K562 (cell line): ENCODE measurements at regions not wholly inside any gene's neighbourhood (a gene's known extent, or its start where the extent isn't known, plus 50 kb on each side); places are given as distances from the start of the nearest gene placed in this dataset.

Source experiments
- ATAC-seq: fragments of 200-7000 bp; cut with Tn5 transposase; 3 replicates; pipeline ENCODE4 v1.9.1; 2020; ENCODE audit warnings: moderate library complexity
- BruUV-seq: library from RNA; stranded (reverse); fragments of 400-500 nt; replicated peaks from 2 replicates; lab custom pipeline; 2021; lab: Mats Ljungman, UMichigan
- CTCF ChIA-PET: fragments of 300-600 bp; formaldehyde crosslinking; extraction: SDS; loops from one replicate; lab custom pipeline; 2021; ENCODE audit warnings: low intra/inter-chr PET ratio; lab: Yijun Ruan, JAX
- POLR2A ChIA-PET: fragments of 300-600, 350-650 bp; sonication (Branson Sonifier 250); formaldehyde crosslinking; extraction: SDS; loops from one replicate; lab custom pipeline; 2021; ENCODE audit warnings: antibody characterized with exemption, inconsistent platforms; lab: Yijun Ruan, JAX
- DNase-seq, 4 experiments: peaks; one replicate each; pipeline versions ENCODE4 v3.0.0 to v3.0.0-alpha.2; 2011 to 2018; ENCODE audit warnings: low spot score in 3 of 4, mixed read lengths in 3 of 4; ENCODE audit errors: extremely low read depth in 1 of 4
- FAIRE-seq: peaks from 2 replicates; lab custom pipeline; 2011; peaks lifted over from hg19 to GRCh38; lab: Jason Lieb, UNC
- H2AFZ ChIP-seq: 2 replicates; pipeline ENCODE4 v1.6.0; 2011; ENCODE audit warnings: low read depth, low read length, control low read depth, inconsistent platforms
- H3K27ac ChIP-seq: fragments of 200-600 bp; 3 replicates; pipeline ENCODE4 v1.8.0; 2011; ENCODE audit warnings: low read depth, mild to moderate bottlenecking, control low read depth, inconsistent platforms, low read length, moderate library complexity, mixed read lengths; ENCODE audit errors: extremely low read depth
- H3K27me3 ChIP-seq, 2 experiments: fragments of 300-600 bp in 1 of 2; 2 replicates in 1 of 2; 3 replicates in 1 of 2; pipeline versions ENCODE4 v1.6.0 to v1.8.0; 2011; ENCODE audit warnings: inconsistent platforms in 2 of 2, low read length in 2 of 2, mild to moderate bottlenecking in 1 of 2, mixed read lengths in 1 of 2, moderate library complexity in 1 of 2; ENCODE audit not compliant: control insufficient read depth in 2 of 2, insufficient read depth in 2 of 2
- H3K36me3 ChIP-seq: fragments of 300-600 bp; 3 replicates; pipeline ENCODE4 v1.8.0; 2011; ENCODE audit warnings: mild to moderate bottlenecking, low read length, inconsistent platforms; ENCODE audit not compliant: control insufficient read depth, insufficient read depth
- H3K4me1 ChIP-seq, 2 experiments: fragments of 200-600 bp in 1 of 2; replicated peaks in 1 of 2; 2 replicates in 1 of 2; 3 replicates in 1 of 2; pipeline versions ENCODE4 v1.5.1 to v1.8.0; 2011; ENCODE audit warnings: inconsistent platforms in 2 of 2, low read length in 2 of 2, mild to moderate bottlenecking in 1 of 2, mixed read lengths in 1 of 2, moderate library complexity in 1 of 2; ENCODE audit not compliant: control insufficient read depth in 2 of 2, insufficient read depth in 2 of 2
- H3K4me2 ChIP-seq: 2 replicates; pipeline ENCODE4 v1.6.1; 2011; ENCODE audit warnings: low read length, control low read depth, inconsistent platforms, mixed read lengths; ENCODE audit not compliant: insufficient read depth
- H3K4me3 ChIP-seq: fragments of 200-600 bp; sonication (generic), shearing (Covaris generic); 2 replicates; pipeline ENCODE4 v1.5.1; 2016; ENCODE audit warnings: control low read depth, inconsistent platforms
- H3K79me2 ChIP-seq: fragments of 200-600 bp; 3 replicates; pipeline ENCODE4 v1.8.0; 2011; ENCODE audit warnings: low read length, inconsistent platforms; ENCODE audit not compliant: control insufficient read depth, insufficient read depth
- H3K9ac ChIP-seq, 2 experiments: 2 replicates each; pipeline versions ENCODE4 v1.6.0 to v1.6.1; 2011; ENCODE audit warnings: low read depth in 2 of 2, low read length in 2 of 2, control low read depth in 1 of 2, inconsistent platforms in 1 of 2, mild to moderate bottlenecking in 1 of 2, mixed read lengths in 1 of 2; ENCODE audit not compliant: insufficient read depth in 1 of 2
- H3K9me1 ChIP-seq: one replicate; pipeline ENCODE4 v1.6.0; 2011; ENCODE audit warnings: inconsistent platforms, mild to moderate bottlenecking, low read length, moderate library complexity; ENCODE audit not compliant: control insufficient read depth, insufficient read depth
- H3K9me3 ChIP-seq: replicated peaks from 2 replicates; pipeline ENCODE4 v1.5.1; 2011; ENCODE audit warnings: low read depth, low read length, inconsistent platforms; ENCODE audit not compliant: control insufficient read depth, insufficient read depth
- H4K20me1 ChIP-seq: replicated peaks from 2 replicates; pipeline ENCODE4 v1.6.1; 2011; ENCODE audit warnings: low read length, inconsistent platforms, mixed read lengths; ENCODE audit not compliant: control insufficient read depth, insufficient read depth
- WGBS: fragments of 100-300 bp; shearing (Covaris generic); methylation state at CpG from one replicate; pipeline ENCODE4 v1.1.6; 2016; ENCODE audit warnings: low coverage, mixed read lengths; ENCODE audit not compliant: insufficient coverage; ENCODE audit errors: missing lambda C conversion rate; 5-methylcytosine and 5-hydroxymethylcytosine counted together
- in situ Hi-C: fragments of 300-500 bp; cut with MboI; formaldehyde crosslinking; loops from 4 replicates; pipeline ENCODE4 v1.15.0; 2018; ENCODE audit warnings: inconsistent platforms, mixed read lengths
- intact Hi-C: fragments of 100-400 bp; cut with micrococcal nuclease; formaldehyde crosslinking; loops from 2 replicates; pipeline ENCODE4 v1.14.2; 2022
- TF ChIP-seq, protein P1 (sequence below): fragments of 450-650 bp; IDR thresholded peaks from 2 replicates; pipeline ENCODE4 v1.6.1; 2016
- TF ChIP-seq, protein P2 (sequence below): fragments of 250-450 bp; sonication (Bioruptor Pico); IDR thresholded peaks from 2 replicates; pipeline ENCODE4 v1.4.0; 2020

DNA sequence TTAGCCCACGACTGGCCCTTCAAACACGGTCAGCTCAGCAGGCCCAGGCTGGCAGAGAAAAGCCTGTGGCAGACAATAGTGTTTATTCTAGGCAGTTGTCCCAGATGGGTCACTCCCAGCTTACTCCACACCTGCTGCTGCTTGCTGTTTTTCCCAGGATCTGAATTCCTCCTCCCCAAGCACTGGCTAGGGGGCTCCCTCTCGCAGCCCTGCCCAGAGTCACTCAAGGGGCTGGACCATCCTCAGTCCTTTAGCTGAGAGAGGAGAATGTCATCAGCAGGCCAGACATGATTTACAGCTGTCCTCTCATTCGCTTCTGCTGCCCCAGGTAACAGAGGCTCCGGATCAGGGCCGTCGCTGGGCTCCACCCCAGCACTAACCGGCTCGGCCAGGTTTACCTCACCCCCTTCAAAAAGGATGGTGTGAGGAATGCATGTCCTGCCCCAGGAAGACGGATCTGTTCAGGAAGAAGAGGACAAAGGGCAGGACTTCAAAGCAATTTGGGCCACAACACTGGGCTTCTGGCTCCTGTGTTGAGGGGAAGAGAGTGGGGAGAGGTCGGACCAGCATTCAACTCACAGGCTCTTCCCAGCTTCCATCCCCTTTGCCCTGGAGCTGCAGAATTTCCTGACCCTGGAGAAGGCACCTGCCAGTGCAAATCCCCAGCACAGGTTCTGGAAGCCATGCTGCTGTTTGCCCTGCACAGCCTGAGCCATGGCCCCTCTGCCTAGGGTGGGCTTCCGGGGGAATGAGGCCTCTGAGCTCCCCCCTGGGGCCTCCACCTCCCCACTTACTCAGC, 59.7 kb upstream of the BARX2 start:
- ATAC-seq = no peak
- CTCF ChIA-PET = interaction anchor here (0.6 kb wide), 1 partner anchor 431 kb away, joined by 3 read pairs; no protein-coding TSS in a partner anchor
- H3K27me3 ChIP-seq = no peaks in the 10 kb centered on the region
- H3K4me1 ChIP-seq = no peaks in the 10 kb centered on the region
- no peak overlapping the region for H3K4me3 ChIP-seq
- in situ Hi-C loops (loop anchor here (25.0 kb wide), 1 partner anchor 429 kb away; the partner anchor contains the start of gene KCNJ5), intact Hi-C loops (no loop called here)
- H3K36me3 ChIP-seq = no peaks in the 10 kb centered on the region
- H3K9me1 ChIP-seq = no peaks in the 10 kb centered on the region
- no peaks in the 10 kb centered on the region for H3K79me2 ChIP-seq
- no peak for FAIRE-seq
- POLR2A ChIA-PET = no interaction called here
- TF ChIP-seq, protein P1, sequence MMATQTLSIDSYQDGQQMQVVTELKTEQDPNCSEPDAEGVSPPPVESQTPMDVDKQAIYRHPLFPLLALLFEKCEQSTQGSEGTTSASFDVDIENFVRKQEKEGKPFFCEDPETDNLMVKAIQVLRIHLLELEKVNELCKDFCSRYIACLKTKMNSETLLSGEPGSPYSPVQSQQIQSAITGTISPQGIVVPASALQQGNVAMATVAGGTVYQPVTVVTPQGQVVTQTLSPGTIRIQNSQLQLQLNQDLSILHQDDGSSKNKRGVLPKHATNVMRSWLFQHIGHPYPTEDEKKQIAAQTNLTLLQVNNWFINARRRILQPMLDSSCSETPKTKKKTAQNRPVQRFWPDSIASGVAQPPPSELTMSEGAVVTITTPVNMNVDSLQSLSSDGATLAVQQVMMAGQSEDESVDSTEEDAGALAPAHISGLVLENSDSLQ = peak; percentile 21; the same call in 1 of the 2 replicates
- TF ChIP-seq, protein P2, sequence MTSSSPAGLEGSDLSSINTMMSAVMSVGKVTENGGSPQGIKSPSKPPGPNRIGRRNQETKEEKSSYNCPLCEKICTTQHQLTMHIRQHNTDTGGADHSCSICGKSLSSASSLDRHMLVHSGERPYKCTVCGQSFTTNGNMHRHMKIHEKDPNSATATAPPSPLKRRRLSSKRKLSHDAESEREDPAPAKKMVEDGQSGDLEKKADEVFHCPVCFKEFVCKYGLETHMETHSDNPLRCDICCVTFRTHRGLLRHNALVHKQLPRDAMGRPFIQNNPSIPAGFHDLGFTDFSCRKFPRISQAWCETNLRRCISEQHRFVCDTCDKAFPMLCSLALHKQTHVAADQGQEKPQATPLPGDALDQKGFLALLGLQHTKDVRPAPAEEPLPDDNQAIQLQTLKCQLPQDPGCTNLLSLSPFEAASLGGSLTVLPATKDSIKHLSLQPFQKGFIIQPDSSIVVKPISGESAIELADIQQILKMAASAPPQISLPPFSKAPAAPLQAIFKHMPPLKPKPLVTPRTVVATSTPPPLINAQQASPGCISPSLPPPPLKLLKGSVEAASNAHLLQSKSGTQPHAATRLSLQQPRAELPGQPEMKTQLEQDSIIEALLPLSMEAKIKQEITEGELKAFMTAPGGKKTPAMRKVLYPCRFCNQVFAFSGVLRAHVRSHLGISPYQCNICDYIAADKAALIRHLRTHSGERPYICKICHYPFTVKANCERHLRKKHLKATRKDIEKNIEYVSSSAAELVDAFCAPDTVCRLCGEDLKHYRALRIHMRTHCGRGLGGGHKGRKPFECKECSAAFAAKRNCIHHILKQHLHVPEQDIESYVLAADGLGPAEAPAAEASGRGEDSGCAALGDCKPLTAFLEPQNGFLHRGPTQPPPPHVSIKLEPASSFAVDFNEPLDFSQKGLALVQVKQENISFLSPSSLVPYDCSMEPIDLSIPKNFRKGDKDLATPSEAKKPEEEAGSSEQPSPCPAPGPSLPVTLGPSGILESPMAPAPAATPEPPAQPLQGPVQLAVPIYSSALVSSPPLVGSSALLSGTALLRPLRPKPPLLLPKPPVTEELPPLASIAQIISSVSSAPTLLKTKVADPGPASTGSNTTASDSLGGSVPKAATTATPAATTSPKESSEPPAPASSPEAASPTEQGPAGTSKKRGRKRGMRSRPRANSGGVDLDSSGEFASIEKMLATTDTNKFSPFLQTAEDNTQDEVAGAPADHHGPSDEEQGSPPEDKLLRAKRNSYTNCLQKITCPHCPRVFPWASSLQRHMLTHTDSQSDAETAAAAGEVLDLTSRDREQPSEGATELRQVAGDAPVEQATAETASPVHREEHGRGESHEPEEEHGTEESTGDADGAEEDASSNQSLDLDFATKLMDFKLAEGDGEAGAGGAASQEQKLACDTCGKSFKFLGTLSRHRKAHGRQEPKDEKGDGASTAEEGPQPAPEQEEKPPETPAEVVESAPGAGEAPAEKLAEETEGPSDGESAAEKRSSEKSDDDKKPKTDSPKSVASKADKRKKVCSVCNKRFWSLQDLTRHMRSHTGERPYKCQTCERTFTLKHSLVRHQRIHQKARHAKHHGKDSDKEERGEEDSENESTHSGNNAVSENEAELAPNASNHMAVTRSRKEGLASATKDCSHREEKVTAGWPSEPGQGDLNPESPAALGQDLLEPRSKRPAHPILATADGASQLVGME (CRISPR knock-in tag) = no peak
- H3K9ac ChIP-seq = no peak overlapping the region
- no peak overlapping the region for H3K27ac ChIP-seq
- no peaks in the 10 kb centered on the region for H3K9me3 ChIP-seq
- no peak overlapping the region for H3K4me2 ChIP-seq
- no TSS peak for BruUV-seq
- WGBS = 2% methylated on average over 7 of the region's 12 CpGs
- no peaks in the 10 kb centered on the region for H4K20me1 ChIP-seq
- H2AFZ ChIP-seq = no peak overlapping the region
- DNase-seq = no peak
